Mucosa of rectum (tissue), 2 donors: ENCODE measurements at regions not wholly inside any gene's neighbourhood (a gene's known extent, or its start where the extent isn't known, plus 50 kb on each side); places are given as distances from the start of the nearest gene placed in this dataset.

Source experiments
- H3K27ac ChIP-seq, 2 donors: one replicate each; pipeline ENCODE4 v1.7.0; 2013; ENCODE audit warnings: inconsistent platforms in 2 of 2, low read depth in 2 of 2, low read length in 2 of 2
- H3K27me3 ChIP-seq, 2 donors: one replicate each; pipeline ENCODE4 v1.7.0; 2013; ENCODE audit warnings: low read length in 2 of 2; ENCODE audit not compliant: control insufficient read depth in 2 of 2, insufficient read depth in 2 of 2
- H3K36me3 ChIP-seq, 2 donors: one replicate each; pipeline ENCODE4 v1.7.0; 2013; ENCODE audit warnings: low read length in 2 of 2; ENCODE audit not compliant: control insufficient read depth in 2 of 2, insufficient read depth in 2 of 2
- H3K4me1 ChIP-seq, 2 donors: one replicate each; pipeline ENCODE4 v1.7.0; 2013; ENCODE audit warnings: low read length in 2 of 2, mild to moderate bottlenecking in 1 of 2; ENCODE audit not compliant: control insufficient read depth in 2 of 2, insufficient read depth in 2 of 2
- H3K4me3 ChIP-seq, 2 donors: one replicate each; pipeline ENCODE4 v1.7.0; 2013; ENCODE audit warnings: low read length in 2 of 2
- H3K9ac ChIP-seq, 2 donors: one replicate each; pipeline ENCODE4 v1.7.0; 2013; ENCODE audit warnings: low read length in 2 of 2, low read depth in 1 of 2, mild to moderate bottlenecking in 1 of 2
- H3K9me3 ChIP-seq, 2 donors: one replicate each; pipeline ENCODE4 v1.7.0; 2013; ENCODE audit warnings: low read length in 2 of 2; ENCODE audit not compliant: control insufficient read depth in 2 of 2
- donor health status: healthy.
- donor health status: Normal muscosa, but diverticular disease.

- H3K4me1 ChIP-seq, result no peaks in the 10 kb centered on the region
- H3K4me3 ChIP-seq, result no peak overlapping the region
- H3K27me3 ChIP-seq, result no peaks in the 10 kb centered on the region
- no peak overlapping the region for H3K9ac ChIP-seq
- H3K9me3 ChIP-seq, result no peaks in the 10 kb centered on the region
- no peak overlapping the region for H3K27ac ChIP-seq
- H3K36me3 ChIP-seq, result no peaks in the 10 kb centered on the region
These were observed 383.1 kb upstream of the PAPPA start for GRCh38 chr9:115770521-115770920.

GRCh38 chr9:115775659-115776058 lies 377.9 kb upstream of the PAPPA start:
- Histone ChIP-seq H3K27me3 (no peaks in the 10 kb centered on the region), H3K27ac (no peak overlapping the region), H3K4me3 (no peak overlapping the region), H3K9me3 (no peaks in the 10 kb centered on the region), H3K4me1 (no peaks in the 10 kb centered on the region), H3K36me3 (no peaks in the 10 kb centered on the region), H3K9ac (no peak overlapping the region)

- Histone ChIP-seq H3K27ac (no peak overlapping the region), H3K27me3 (no peaks in the 10 kb centered on the region), H3K9me3 (no peaks in the 10 kb centered on the region), H3K4me1 (no peaks in the 10 kb centered on the region), H3K4me3 (no peak overlapping the region), H3K9ac (no peak overlapping the region), H3K36me3 (no peaks in the 10 kb centered on the region)
These were observed 376.0 kb upstream of the PAPPA start for GRCh38 chr9:115777610-115778009.

GRCh38 chr9:115781070-115781736 lies 372.4 kb upstream of the PAPPA start:
- Histone ChIP-seq H3K27me3 (no peaks in the 10 kb centered on the region), H3K27ac (no peak overlapping the region), H3K36me3 (no peaks in the 10 kb centered on the region), H3K9me3 (no peaks in the 10 kb centered on the region), H3K4me1 (no peaks in the 10 kb centered on the region), H3K9ac (no peak overlapping the region), H3K4me3 (no peak overlapping the region)

GRCh38 chr9:115786321-115786720 lies 367.3 kb upstream of the PAPPA start:
- H3K27ac ChIP-seq, result no peak overlapping the region
- no peaks in the 10 kb centered on the region for H3K36me3 ChIP-seq
- no peak overlapping the region for H3K9ac ChIP-seq
- no peaks in the 10 kb centered on the region for H3K9me3 ChIP-seq
- no peaks in the 10 kb centered on the region for H3K4me1 ChIP-seq
- H3K27me3 ChIP-seq, result no peaks in the 10 kb centered on the region
- no peak overlapping the region for H3K4me3 ChIP-seq

GRCh38 chr9:115790520-115790919 lies 363.1 kb upstream of the PAPPA start:
- H3K9ac ChIP-seq, result no peak overlapping the region
- H3K27me3 ChIP-seq, result no peaks in the 10 kb centered on the region
- no peaks in the 10 kb centered on the region for H3K9me3 ChIP-seq
- H3K4me1 ChIP-seq, result no peaks in the 10 kb centered on the region
- no peaks in the 10 kb centered on the region for H3K36me3 ChIP-seq
- H3K4me3 ChIP-seq, result no peak overlapping the region
- H3K27ac ChIP-seq, result no peak overlapping the region

GRCh38 chr9:115794921-115795475 lies 358.6 kb upstream of the PAPPA start:
- H3K27ac ChIP-seq, result no peak overlapping the region
- no peaks in the 10 kb centered on the region for H3K9me3 ChIP-seq
- H3K9ac ChIP-seq, result no peak overlapping the region
- H3K36me3 ChIP-seq, result no peaks in the 10 kb centered on the region
- H3K27me3 ChIP-seq, result no peaks in the 10 kb centered on the region
- no peaks in the 10 kb centered on the region for H3K4me1 ChIP-seq
- no peak overlapping the region for H3K4me3 ChIP-seq

GRCh38 chr9:115799734-115800133 lies 353.9 kb upstream of the PAPPA start:
- Histone ChIP-seq H3K36me3 (no peaks in the 10 kb centered on the region), H3K4me1 (no peaks in the 10 kb centered on the region), H3K9me3 (no peaks in the 10 kb centered on the region), H3K27me3 (no peaks in the 10 kb centered on the region), H3K4me3 (no peak overlapping the region), H3K27ac (no peak overlapping the region), H3K9ac (no peak overlapping the region)

- Histone ChIP-seq H3K27ac (no peak overlapping the region), H3K4me1 (no peaks in the 10 kb centered on the region), H3K9ac (no peak overlapping the region), H3K36me3 (no peaks in the 10 kb centered on the region), H3K4me3 (no peak overlapping the region), H3K9me3 (no peaks in the 10 kb centered on the region), H3K27me3 (no peaks in the 10 kb centered on the region)
These were observed 349.4 kb upstream of the PAPPA start for GRCh38 chr9:115804206-115804605.

GRCh38 chr9:115808108-115808507 lies 345.5 kb upstream of the PAPPA start:
- no peaks in the 10 kb centered on the region for H3K4me1 ChIP-seq
- no peaks in the 10 kb centered on the region for H3K27me3 ChIP-seq
- no peaks in the 10 kb centered on the region for H3K9me3 ChIP-seq
- no peak overlapping the region for H3K27ac ChIP-seq
- no peak overlapping the region for H3K4me3 ChIP-seq
- H3K9ac ChIP-seq, result no peak overlapping the region
- no peaks in the 10 kb centered on the region for H3K36me3 ChIP-seq
